SKM-1 (cell line): ENCODE measurements at regions not wholly inside any gene's neighbourhood (a gene's known extent, or its start where the extent isn't known, plus 50 kb on each side); places are given as distances from the start of the nearest gene placed in this dataset.

Experiments used
- DNase-seq: peaks from one replicate; lab custom pipeline; 2025; ENCODE audit not compliant: unreplicated experiment; lab: John Stamatoyannopoulos, UW

DNA sequence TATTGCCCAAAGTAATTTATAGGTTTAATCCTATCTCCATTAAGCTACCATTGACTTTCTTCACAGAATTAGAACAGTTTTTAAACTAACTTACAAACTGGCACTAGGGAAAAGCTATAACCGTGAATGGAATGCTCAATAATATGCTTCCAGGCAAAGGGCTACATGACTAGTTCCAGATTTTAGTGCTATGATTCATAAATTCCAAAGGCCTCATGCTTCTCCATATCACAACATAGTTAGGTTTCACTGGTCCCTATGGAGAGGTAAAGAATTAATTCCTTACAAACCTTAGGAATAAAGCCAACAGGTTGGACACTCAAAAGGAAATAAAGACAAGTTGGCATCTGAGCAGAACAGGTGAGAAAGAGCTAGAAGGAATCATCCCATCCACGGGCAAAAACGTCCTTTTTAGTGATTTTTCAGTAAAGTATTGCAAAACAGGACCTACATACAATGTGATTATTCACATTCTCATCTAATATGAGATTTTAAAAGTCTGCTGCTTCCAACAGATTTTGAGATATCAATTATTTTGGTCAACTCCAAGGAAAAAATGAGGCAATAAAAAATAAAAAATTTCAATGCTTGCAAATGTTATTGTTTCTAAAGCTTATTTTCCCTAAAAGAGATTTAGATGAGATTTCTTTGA is 97.0 kb upstream of the TARS1 start:
- DNase-seq = no peak

DNA sequence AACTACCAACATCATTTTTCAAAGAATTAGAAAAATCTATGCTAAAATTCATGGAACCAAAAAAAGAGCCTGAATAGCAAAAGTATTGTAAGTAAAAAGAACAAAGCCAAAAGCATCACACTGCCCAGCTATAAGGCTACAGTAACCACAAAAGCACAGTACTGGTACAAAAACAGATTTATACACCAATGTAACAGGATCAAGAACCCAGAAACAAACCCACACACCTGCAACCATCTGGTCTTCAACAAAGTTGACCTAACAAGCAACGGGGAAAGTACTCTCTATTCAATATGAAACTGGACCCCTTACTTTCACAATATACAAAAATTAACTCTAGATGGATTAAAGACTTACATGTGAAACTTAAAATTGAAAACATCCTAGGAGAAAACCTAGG is 94.2 kb upstream of the TARS1 start:
- no peak for DNase-seq

DNA sequence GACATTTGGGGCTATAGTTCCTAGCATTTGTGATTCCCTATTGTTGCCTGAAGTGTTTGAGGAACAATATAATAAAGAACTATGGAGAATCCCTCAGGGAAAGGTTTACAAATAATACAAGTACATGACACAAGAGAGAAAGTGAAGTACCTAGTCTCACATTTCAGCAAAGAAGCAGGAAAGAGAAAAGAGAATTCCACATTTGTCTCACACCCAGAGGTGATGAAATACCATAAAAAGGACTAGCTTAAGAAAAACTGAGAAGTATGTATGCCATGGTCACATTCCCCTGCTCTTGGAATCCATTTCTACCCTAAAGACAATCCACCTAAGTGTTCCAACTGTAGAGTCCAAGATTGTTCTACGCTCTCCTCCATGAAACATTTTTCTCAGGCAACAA is 79.0 kb upstream of the TARS1 start:
- no peak for DNase-seq

DNA sequence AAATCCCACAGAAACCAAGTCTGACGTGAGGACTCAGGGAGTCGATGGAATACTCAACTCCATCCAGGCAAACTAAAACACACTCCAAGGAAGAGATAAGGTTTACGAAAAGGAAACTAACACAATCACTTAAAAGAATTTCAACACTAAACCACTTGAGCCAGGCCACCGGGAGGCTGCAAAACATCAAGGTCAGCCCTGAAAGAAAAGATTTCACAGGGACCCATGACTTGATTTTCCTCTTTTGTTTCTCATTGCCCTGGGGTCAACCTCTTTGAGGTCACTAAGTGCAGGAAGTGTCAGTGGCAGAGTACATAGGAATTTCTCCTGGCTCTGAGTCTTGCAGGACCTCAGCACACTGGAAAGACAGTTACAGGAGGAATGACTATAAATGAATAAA is 77.8 kb upstream of the TARS1 start:
- DNase-seq = no peak

DNA sequence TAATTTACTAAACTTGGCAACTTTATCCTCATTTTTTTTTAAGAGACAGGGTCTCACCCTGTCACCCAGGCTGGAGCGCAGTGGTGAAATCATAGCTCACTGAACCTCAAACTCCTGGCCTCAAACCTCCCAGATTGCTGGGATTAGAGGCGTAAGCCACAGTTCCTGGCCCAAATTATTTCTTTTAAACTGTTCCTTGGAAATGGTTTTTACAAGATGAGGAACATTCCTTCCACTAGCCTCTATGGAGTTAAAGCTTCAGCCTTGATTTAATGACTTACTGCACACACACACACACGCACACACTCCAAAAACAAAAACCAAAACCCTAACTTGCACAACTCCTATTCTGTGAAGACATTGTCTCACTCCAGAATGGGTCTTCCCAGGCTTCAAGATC is 77.2 kb upstream of the TARS1 start:
- DNase-seq = no peak

DNA sequence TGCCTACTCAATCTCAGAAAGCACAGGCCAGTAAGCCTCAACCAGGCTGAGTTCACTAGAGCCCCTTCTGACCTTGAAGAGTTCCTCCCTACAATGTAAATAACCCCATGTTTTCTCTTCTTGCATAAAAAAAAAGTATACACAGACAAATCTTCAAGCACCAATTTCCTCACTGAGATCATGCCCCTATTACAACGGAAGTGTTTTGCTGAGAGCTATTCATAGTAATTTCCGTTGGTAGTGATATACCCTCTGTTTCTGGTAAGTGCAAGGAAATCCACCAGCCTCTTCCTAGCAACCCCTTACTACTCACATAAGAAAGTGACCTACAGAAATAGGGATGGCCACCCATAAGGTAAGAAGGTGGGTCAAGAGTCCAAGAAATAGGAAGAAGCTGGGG is 76.4 kb upstream of the TARS1 start:
- no peak for DNase-seq

DNA sequence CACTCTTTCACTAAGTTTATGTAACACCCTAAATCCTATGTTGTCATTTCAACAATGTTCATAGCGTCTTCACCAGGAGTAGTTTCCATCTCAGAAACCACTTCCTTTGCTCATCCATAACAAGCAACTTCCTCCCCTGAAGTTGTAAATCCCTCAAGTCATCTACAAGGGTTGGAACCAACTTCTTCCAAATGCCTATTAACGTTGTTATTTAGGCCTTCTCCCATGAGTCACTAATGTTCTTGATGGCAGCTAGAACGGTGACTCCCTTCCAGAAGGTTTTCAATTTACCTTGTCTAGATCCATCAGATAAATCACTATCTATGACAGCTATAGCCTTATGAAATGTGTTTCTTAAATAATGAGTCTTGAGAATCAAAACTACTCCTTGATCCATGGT is 73.3 kb upstream of the TARS1 start:
- DNase-seq = no peak

DNA sequence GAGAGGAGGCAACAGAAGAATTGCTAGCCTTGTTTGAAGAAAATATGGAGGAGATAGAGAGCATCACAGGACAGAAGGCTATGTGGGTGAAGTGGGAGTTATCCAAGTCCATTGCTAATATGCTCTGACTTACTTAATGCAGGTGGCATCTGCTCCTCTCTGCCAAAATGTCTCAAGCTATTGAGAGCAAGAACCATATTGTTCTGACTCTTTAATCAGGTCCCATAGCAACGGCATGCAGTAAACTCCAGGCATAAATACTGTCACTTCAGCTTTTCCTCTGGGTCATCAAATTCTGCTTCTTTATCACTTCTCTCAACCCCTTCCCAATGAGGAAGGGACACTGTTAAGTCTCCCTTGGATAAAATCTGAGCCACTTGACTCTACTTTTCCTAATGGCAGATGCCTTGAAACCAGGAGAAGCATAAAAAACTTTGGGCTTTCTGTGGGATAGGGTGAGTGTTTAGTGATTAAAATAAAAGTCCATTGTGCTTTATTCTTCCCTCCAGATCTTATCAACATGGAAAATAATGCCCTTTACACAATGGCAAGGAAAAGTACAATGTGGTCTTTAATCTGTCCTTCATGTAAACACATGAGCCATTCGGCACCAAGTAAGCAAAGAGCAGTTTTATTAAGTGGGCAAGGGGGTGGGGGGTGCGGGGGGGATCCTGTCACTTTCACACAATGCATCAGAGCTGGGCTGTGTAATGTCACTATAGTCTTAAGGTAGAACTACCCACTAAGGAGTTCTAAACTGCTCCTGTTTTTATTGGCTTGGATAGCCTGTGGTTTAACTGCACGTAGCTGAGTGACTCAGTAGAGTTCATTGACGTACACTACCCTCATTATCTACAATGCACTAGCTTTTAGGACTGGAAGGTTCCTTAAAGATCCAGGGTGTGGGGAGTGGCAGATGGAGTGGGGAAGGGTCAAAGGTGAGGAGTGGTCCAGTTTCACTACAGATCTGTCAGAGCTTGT is 71.0 kb upstream of the TARS1 start:
- no peak for DNase-seq

DNA sequence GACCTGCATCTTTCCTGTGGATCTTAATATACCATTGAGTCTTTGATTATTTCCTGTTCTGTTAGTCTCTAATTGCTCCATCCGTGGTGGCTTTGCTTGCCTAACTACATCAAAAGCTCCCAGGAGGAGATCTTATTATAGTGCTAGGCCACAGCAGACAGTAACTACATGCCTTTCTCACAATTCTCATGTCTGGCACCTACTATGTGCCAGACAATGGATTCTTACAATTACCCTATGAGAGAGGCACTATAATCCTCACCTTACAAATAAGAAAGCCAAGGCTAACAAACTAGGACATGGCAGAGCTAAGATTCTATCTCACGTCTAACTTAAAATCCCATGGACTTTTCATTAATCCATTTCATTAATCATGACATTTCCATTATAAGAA is 70.3 kb upstream of the TARS1 start:
- DNase-seq = no peak

DNA sequence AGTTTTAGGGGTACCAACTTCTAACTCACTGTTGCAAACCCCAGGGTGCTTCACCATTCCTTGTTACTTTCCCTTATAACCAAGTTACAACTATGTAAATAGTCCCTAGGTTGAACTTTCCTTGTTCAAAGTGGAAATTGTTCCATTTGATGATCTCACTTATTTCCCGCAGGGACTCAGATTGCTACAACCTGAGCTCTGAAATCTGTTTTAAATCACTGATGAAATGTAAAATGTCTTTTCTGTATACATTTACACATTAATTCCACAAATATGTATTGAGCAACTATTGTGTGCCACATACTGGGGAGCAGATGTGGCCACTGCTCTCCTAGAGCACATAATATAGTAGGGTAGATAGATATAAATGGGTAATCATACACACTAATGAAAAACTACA is 69.1 kb upstream of the TARS1 start:
- no peak for DNase-seq

DNA sequence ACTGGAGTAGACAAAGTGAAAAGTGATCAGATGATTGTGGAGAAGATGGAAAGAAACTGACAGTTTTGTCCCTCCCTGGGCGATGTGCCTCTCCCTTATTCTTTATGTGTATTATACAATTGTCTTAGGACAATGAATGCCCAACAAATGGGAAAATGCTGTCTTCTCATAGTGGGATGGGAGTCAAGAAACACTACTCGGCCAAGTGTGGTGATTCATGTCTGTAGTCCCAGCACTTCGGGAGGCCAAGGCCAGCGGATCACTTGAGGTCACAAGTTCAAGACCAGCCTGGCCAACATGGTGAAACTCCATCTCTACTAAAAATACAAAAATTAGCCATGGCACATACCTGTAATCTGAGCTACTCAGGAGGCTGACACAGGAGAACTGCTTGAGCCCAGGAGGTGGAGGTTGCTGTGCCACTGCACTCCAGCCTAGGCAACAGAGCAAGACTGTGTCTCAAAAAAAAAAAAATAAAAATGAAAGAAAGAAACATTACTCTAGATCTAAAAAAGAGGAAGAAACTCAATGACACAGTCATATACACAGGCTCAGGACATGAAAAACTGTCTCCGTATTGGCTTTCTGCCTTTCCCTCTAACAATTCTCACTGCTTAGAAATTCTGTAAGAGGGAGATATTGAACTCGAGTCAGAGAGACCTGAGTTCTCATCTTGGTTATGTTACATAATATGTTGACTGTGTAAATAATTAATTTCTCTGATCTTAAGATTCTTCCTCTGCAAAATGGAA is 67.9 kb upstream of the TARS1 start:
- no peak for DNase-seq

DNA sequence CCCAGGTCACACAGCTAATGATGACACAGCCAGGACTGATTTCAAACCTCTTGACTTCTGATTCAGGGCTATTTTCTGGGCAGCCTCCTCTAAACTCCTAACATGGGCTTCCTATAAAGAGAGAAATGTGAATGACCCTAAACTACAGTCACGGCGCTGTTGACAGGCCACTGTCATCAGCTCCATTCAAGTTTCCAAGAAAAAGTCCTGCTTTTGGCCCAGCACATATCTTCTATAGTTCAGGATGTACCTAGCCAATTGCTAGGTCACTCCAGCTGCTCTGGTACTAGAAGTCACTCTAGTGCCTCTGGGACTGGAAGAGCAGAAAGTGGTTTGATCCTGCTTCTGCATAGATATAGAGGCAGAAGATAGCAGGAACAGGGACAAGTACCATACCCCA is 64.9 kb upstream of the TARS1 start:
- no peak for DNase-seq

DNA sequence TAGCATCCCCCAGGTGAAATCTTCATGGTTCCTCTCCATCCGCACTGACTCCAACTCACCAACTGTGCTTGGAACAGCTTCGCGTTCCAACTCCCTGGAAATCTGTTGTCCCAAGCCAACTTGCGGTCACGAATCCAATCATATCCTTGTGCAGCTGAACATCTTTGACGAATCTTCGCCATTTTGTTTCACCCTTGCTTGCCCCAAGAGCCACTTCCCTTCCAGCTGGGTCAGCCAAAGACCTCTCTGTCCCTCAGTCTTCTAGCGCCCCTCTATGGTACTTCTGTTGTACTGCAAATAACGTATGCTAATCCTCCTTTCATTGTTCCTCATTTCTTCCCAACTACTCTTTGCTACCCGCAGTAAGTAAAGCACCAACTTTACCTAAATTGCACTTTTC is 61.0 kb upstream of the TARS1 start:
- peak; percentile 37 for DNase-seq

DNA sequence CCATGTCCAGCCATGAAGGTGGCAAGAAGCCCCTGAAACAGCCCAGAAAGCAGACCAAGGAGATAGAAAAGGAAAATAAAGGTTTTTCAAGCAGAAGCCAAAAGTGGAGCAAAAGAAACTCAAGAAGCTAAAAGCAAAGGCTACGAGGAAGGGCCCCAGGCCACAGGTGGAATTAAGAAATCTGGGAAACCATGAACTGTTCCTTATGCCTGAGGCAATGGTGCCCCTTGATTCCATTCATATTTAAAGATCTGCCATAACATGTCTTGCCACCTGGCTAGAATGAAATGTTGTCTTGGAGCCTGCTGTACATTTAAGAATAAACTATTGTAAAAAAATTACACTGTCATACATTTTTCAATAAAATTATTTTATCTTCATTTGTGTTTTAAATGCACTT is 59.5 kb upstream of the TARS1 start:
- no peak for DNase-seq
